Endothelial cell of umbilical vein (primary cell): ENCODE measurements at regions not wholly inside any gene's neighbourhood (a gene's known extent, or its start where the extent isn't known, plus 50 kb on each side); places are given as distances from the start of the nearest gene placed in this dataset.

Experiments used
- BruUV-seq: library from RNA; stranded (reverse); fragments of 400-500 nt; replicated peaks from 2 replicates; lab custom pipeline; 2021; lab: Mats Ljungman, UMichigan
- CTCF ChIA-PET: fragments of 300-600, 350-600 bp; sonication (Branson Sonifier 250); formaldehyde crosslinking; loops from one replicate; lab custom pipeline; 2021; ENCODE audit warnings: antibody characterized with exemption, inconsistent platforms; lab: Charles Lee
- POLR2A ChIA-PET: fragments of 300-600, 350-600 bp; sonication (Branson Sonifier 250); formaldehyde crosslinking; loops from one replicate; lab custom pipeline; 2021; ENCODE audit warnings: antibody characterized with exemption, inconsistent platforms; lab: Charles Lee
- DNase-seq: peaks from one replicate; pipeline ENCODE4 v3.0.0-alpha.2; 2011; ENCODE audit warnings: low read depth, low spot score
- FAIRE-seq: peaks from 2 replicates; lab custom pipeline; 2011; peaks lifted over from hg19 to GRCh38; lab: Jason Lieb, UNC
- H2AFZ ChIP-seq: 2 replicates; pipeline ENCODE4 v1.6.0; 2012; ENCODE audit warnings: low read depth, low read length, control low read depth, inconsistent platforms
- H3K27ac ChIP-seq: 2 replicates; pipeline ENCODE4 v1.5.1; 2011; ENCODE audit warnings: low read depth, mild to moderate bottlenecking, control low read depth, low read length, moderate library complexity; ENCODE audit not compliant: insufficient read depth
- H3K27me3 ChIP-seq, 2 experiments: 2 replicates each; pipeline versions ENCODE4 v1.6.0 to v1.6.1; 2011; ENCODE audit warnings: low read length in 2 of 2, mixed read lengths in 1 of 2; ENCODE audit not compliant: control insufficient read depth in 2 of 2, insufficient read depth in 2 of 2
- H3K36me3 ChIP-seq, 2 experiments: 2 replicates in 1 of 2; 3 replicates in 1 of 2; pipeline ENCODE4 v1.5.1; 2011; ENCODE audit warnings: low read length in 2 of 2, mild to moderate bottlenecking in 1 of 2, moderate library complexity in 1 of 2; ENCODE audit not compliant: control insufficient read depth in 2 of 2, insufficient read depth in 2 of 2; ENCODE audit errors: extremely low read depth in 1 of 2
- H3K4me1 ChIP-seq: 3 replicates; pipeline ENCODE4 v1.5.1; 2011; ENCODE audit warnings: mild to moderate bottlenecking, low read length; ENCODE audit not compliant: control insufficient read depth, insufficient read depth; ENCODE audit errors: extremely low read depth
- H3K4me2 ChIP-seq: 2 replicates; pipeline ENCODE4 v1.6.1; 2011; ENCODE audit warnings: low read length, control low read depth, mixed read lengths; ENCODE audit not compliant: insufficient read depth
- H3K4me3 ChIP-seq, 3 experiments: fragments of 200-600 bp in 1 of 3; sonication (generic), shearing (Covaris generic) in 1 of 3; replicated peaks in 1 of 3; 2 replicates each; pipeline ENCODE4 v1.5.1; 2011 to 2016; ENCODE audit warnings: control low read depth in 3 of 3, low read length in 3 of 3, mild to moderate bottlenecking in 2 of 3, inconsistent platforms in 1 of 3, low read depth in 1 of 3, moderate library complexity in 1 of 3; ENCODE audit not compliant: insufficient read depth in 1 of 3
- H3K79me2 ChIP-seq: 2 replicates; pipeline ENCODE4 v1.6.0; 2012; ENCODE audit warnings: low read length, inconsistent platforms; ENCODE audit not compliant: control insufficient read depth, insufficient read depth
- H3K9ac ChIP-seq: replicated peaks from 2 replicates; pipeline ENCODE3; 2011; ENCODE audit warnings: low read length, control low read depth; ENCODE audit not compliant: insufficient read depth; ENCODE audit errors: extremely low read depth
- H3K9me1 ChIP-seq: replicated peaks from 3 replicates; pipeline ENCODE4 v1.6.0; 2011; ENCODE audit warnings: mild to moderate bottlenecking, low read length; ENCODE audit not compliant: control insufficient read depth, insufficient read depth; ENCODE audit errors: extremely low read depth
- H3K9me3 ChIP-seq: replicated peaks from 2 replicates; pipeline ENCODE4 v1.5.1; 2012; ENCODE audit warnings: low read length, inconsistent platforms; ENCODE audit not compliant: control insufficient read depth, insufficient read depth
- H4K20me1 ChIP-seq: replicated peaks from 2 replicates; pipeline ENCODE3; 2011; ENCODE audit warnings: mild to moderate bottlenecking, low read length; ENCODE audit not compliant: control insufficient read depth, insufficient read depth; ENCODE audit errors: extremely low read depth
- EZH2 ChIP-seq: IDR thresholded peaks from 2 replicates; pipeline ENCODE4 v1.6.1; 2012; ENCODE audit warnings: borderline replicate concordance, low read depth, mild to moderate bottlenecking, moderate library complexity, low read length, inconsistent platforms; ENCODE audit not compliant: severe bottlenecking
- FOS ChIP-seq: IDR thresholded peaks from 2 replicates; pipeline ENCODE4 v1.6.1; 2011; ENCODE audit warnings: mild to moderate bottlenecking, low read length, moderate library complexity, borderline replicate concordance; ENCODE audit not compliant: insufficient read depth
- GATA2 ChIP-seq: IDR thresholded peaks from 2 replicates; pipeline ENCODE4 v1.7.0; 2011; ENCODE audit warnings: low read depth, mild to moderate bottlenecking, moderate library complexity, mixed read lengths, low read length; ENCODE audit not compliant: insufficient read length, insufficient read depth
- JUN ChIP-seq: IDR thresholded peaks from 2 replicates; pipeline ENCODE4 v1.6.1; 2011; ENCODE audit warnings: borderline replicate concordance, low read depth; ENCODE audit not compliant: insufficient read length, insufficient read depth
- MYC ChIP-seq: IDR thresholded peaks from one replicate; pipeline ENCODE4 v1.6.1; 2011; ENCODE audit warnings: mild to moderate bottlenecking, low read depth, low read length
- POLR2A ChIP-seq: IDR thresholded peaks from 2 replicates; pipeline ENCODE4 v1.6.1; 2012; ENCODE audit warnings: low read depth, mild to moderate bottlenecking, control low read depth, low read length
- POLR2AphosphoS5 ChIP-seq: IDR thresholded peaks from 2 replicates; pipeline ENCODE4 v1.6.1; 2012; ENCODE audit warnings: low read depth, mild to moderate bottlenecking, control low read depth, low read length, moderate library complexity; ENCODE audit not compliant: insufficient read depth
- dilution Hi-C: fragments of 300-500 bp; cut with MboI; formaldehyde crosslinking; loops from one replicate; pipeline ENCODE4 v1.15.0; 2019; ENCODE audit warnings: low sequenced_read_pairs; ENCODE audit not compliant: extremely low pct_ligation_motif_present
- intact Hi-C: fragments of 100-400 bp; cut with micrococcal nuclease; formaldehyde crosslinking; loops from one replicate; pipeline ENCODE4 v1.10.0; 2022
- TF ChIP-seq, protein P1 (sequence below): IDR thresholded peaks from 2 replicates; pipeline ENCODE4 v1.6.1; 2011; ENCODE audit not compliant: insufficient read depth, insufficient read length
- TF ChIP-seq, protein P2 (sequence below), 2 donors: IDR thresholded peaks; 1 replicate in 1 of 2; 2 replicates in 1 of 2; pipeline ENCODE4 v1.5.1; 2011; ENCODE audit warnings: low read length in 2 of 2, mild to moderate bottlenecking in 2 of 2, moderate library complexity in 2 of 2, control low read depth in 1 of 2, inconsistent platforms in 1 of 2, low read depth in 1 of 2; ENCODE audit not compliant: insufficient read depth in 1 of 2; ENCODE audit errors: extremely low read depth in 1 of 2

DNA sequence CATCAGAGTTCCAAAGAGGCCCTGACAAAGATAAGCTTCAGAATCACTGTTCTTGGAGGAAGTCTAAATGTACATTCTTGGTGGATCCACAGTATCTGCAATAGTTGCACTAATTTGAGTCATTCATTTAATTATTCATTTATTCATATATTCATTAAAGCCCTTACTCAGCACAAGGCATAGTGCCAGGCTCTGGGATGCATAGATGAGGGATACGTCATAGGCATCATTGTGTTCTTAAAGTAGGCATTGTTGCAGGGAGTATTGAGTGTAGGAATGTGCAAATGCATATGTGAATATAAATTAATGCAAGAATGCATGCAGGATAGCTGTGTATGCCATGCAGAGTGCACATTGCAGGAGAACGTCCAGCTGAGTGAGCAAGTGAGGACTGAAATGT, 100.7 kb downstream of the DRD1 start:
- intact Hi-C loops, result no loop called here
- no peak for FAIRE-seq
- ChIA-PET CTCF (no interaction called here), POLR2A (no interaction called here)
- no peak overlapping the region for H2AFZ ChIP-seq
- no peak overlapping the region for H3K4me2 ChIP-seq
- H3K9me1 ChIP-seq, result no peaks in the 10 kb centered on the region
- peaks cover 7% of the 10 kb centered on the region for H3K9me3 ChIP-seq
- no TSS peak for BruUV-seq
- no peaks in the 10 kb centered on the region for H4K20me1 ChIP-seq
- no peaks in the 10 kb centered on the region for H3K27me3 ChIP-seq
- dilution Hi-C loops, result no loop called here
- H3K79me2 ChIP-seq, result no peaks in the 10 kb centered on the region
- H3K4me3 ChIP-seq, result no peak overlapping the region
- no peak overlapping the region for H3K9ac ChIP-seq
- H3K4me1 ChIP-seq, result no peaks in the 10 kb centered on the region
- no peak for DNase-seq
- H3K27ac ChIP-seq, result no peak overlapping the region
- H3K36me3 ChIP-seq, result no peaks in the 10 kb centered on the region
- TF ChIP-seq JUN (no peak), FOS (no peak), MYC (no peak), GATA2 (no peak), EZH2 (no peak), POLR2AphosphoS5 (no peak), POLR2A (no peak)
- TF ChIP-seq, protein P1, sequence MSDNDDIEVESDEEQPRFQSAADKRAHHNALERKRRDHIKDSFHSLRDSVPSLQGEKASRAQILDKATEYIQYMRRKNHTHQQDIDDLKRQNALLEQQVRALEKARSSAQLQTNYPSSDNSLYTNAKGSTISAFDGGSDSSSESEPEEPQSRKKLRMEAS, result no peak
- TF ChIP-seq, protein P2, sequence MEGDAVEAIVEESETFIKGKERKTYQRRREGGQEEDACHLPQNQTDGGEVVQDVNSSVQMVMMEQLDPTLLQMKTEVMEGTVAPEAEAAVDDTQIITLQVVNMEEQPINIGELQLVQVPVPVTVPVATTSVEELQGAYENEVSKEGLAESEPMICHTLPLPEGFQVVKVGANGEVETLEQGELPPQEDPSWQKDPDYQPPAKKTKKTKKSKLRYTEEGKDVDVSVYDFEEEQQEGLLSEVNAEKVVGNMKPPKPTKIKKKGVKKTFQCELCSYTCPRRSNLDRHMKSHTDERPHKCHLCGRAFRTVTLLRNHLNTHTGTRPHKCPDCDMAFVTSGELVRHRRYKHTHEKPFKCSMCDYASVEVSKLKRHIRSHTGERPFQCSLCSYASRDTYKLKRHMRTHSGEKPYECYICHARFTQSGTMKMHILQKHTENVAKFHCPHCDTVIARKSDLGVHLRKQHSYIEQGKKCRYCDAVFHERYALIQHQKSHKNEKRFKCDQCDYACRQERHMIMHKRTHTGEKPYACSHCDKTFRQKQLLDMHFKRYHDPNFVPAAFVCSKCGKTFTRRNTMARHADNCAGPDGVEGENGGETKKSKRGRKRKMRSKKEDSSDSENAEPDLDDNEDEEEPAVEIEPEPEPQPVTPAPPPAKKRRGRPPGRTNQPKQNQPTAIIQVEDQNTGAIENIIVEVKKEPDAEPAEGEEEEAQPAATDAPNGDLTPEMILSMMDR (IDR thresholded peaks at IDR 0.05; ENCODE audit: extremely low read depth in 1 of 2, insufficient read depth in 1 of 2, low read depth in 1 of 2, low read length in 2 of 2), result no peak
